K562 (cell line): ENCODE measurements at regions not wholly inside any gene's neighbourhood (a gene's known extent, or its start where the extent isn't known, plus 50 kb on each side); places are given as distances from the start of the nearest gene placed in this dataset.

Experiments
- ATAC-seq: fragments of 200-7000 bp; cut with Tn5 transposase; 3 replicates; pipeline ENCODE4 v1.9.1; 2020; ENCODE audit warnings: moderate library complexity
- BruUV-seq: library from RNA; stranded (reverse); fragments of 400-500 nt; replicated peaks from 2 replicates; lab custom pipeline; 2021; lab: Mats Ljungman, UMichigan
- CTCF ChIA-PET: fragments of 300-600 bp; formaldehyde crosslinking; extraction: SDS; loops from one replicate; lab custom pipeline; 2021; ENCODE audit warnings: low intra/inter-chr PET ratio; lab: Yijun Ruan, JAX
- POLR2A ChIA-PET: fragments of 300-600, 350-650 bp; sonication (Branson Sonifier 250); formaldehyde crosslinking; extraction: SDS; loops from one replicate; lab custom pipeline; 2021; ENCODE audit warnings: antibody characterized with exemption, inconsistent platforms; lab: Yijun Ruan, JAX
- DNase-seq, 4 experiments: peaks; one replicate each; pipeline versions ENCODE4 v3.0.0 to v3.0.0-alpha.2; 2011 to 2018; ENCODE audit warnings: low spot score in 3 of 4, mixed read lengths in 3 of 4; ENCODE audit errors: extremely low read depth in 1 of 4
- FAIRE-seq: peaks from 2 replicates; lab custom pipeline; 2011; peaks lifted over from hg19 to GRCh38; lab: Jason Lieb, UNC
- H2AFZ ChIP-seq: 2 replicates; pipeline ENCODE4 v1.6.0; 2011; ENCODE audit warnings: low read depth, low read length, control low read depth, inconsistent platforms
- H3K27ac ChIP-seq: fragments of 200-600 bp; 3 replicates; pipeline ENCODE4 v1.8.0; 2011; ENCODE audit warnings: low read depth, mild to moderate bottlenecking, control low read depth, inconsistent platforms, low read length, moderate library complexity, mixed read lengths; ENCODE audit errors: extremely low read depth
- H3K27me3 ChIP-seq, 2 experiments: fragments of 300-600 bp in 1 of 2; 2 replicates in 1 of 2; 3 replicates in 1 of 2; pipeline versions ENCODE4 v1.6.0 to v1.8.0; 2011; ENCODE audit warnings: inconsistent platforms in 2 of 2, low read length in 2 of 2, mild to moderate bottlenecking in 1 of 2, mixed read lengths in 1 of 2, moderate library complexity in 1 of 2; ENCODE audit not compliant: control insufficient read depth in 2 of 2, insufficient read depth in 2 of 2
- H3K36me3 ChIP-seq: fragments of 300-600 bp; 3 replicates; pipeline ENCODE4 v1.8.0; 2011; ENCODE audit warnings: mild to moderate bottlenecking, low read length, inconsistent platforms; ENCODE audit not compliant: control insufficient read depth, insufficient read depth
- H3K4me1 ChIP-seq, 2 experiments: fragments of 200-600 bp in 1 of 2; replicated peaks in 1 of 2; 2 replicates in 1 of 2; 3 replicates in 1 of 2; pipeline versions ENCODE4 v1.5.1 to v1.8.0; 2011; ENCODE audit warnings: inconsistent platforms in 2 of 2, low read length in 2 of 2, mild to moderate bottlenecking in 1 of 2, mixed read lengths in 1 of 2, moderate library complexity in 1 of 2; ENCODE audit not compliant: control insufficient read depth in 2 of 2, insufficient read depth in 2 of 2
- H3K4me2 ChIP-seq: 2 replicates; pipeline ENCODE4 v1.6.1; 2011; ENCODE audit warnings: low read length, control low read depth, inconsistent platforms, mixed read lengths; ENCODE audit not compliant: insufficient read depth
- H3K4me3 ChIP-seq: fragments of 200-600 bp; sonication (generic), shearing (Covaris generic); 2 replicates; pipeline ENCODE4 v1.5.1; 2016; ENCODE audit warnings: control low read depth, inconsistent platforms
- H3K79me2 ChIP-seq: fragments of 200-600 bp; 3 replicates; pipeline ENCODE4 v1.8.0; 2011; ENCODE audit warnings: low read length, inconsistent platforms; ENCODE audit not compliant: control insufficient read depth, insufficient read depth
- H3K9ac ChIP-seq, 2 experiments: 2 replicates each; pipeline versions ENCODE4 v1.6.0 to v1.6.1; 2011; ENCODE audit warnings: low read depth in 2 of 2, low read length in 2 of 2, control low read depth in 1 of 2, inconsistent platforms in 1 of 2, mild to moderate bottlenecking in 1 of 2, mixed read lengths in 1 of 2; ENCODE audit not compliant: insufficient read depth in 1 of 2
- H3K9me1 ChIP-seq: one replicate; pipeline ENCODE4 v1.6.0; 2011; ENCODE audit warnings: inconsistent platforms, mild to moderate bottlenecking, low read length, moderate library complexity; ENCODE audit not compliant: control insufficient read depth, insufficient read depth
- H3K9me3 ChIP-seq: replicated peaks from 2 replicates; pipeline ENCODE4 v1.5.1; 2011; ENCODE audit warnings: low read depth, low read length, inconsistent platforms; ENCODE audit not compliant: control insufficient read depth, insufficient read depth
- H4K20me1 ChIP-seq: replicated peaks from 2 replicates; pipeline ENCODE4 v1.6.1; 2011; ENCODE audit warnings: low read length, inconsistent platforms, mixed read lengths; ENCODE audit not compliant: control insufficient read depth, insufficient read depth
- ATF2 ChIP-seq: sonication (generic); formaldehyde crosslinking; IDR thresholded peaks from 2 replicates; pipeline ENCODE4 v1.8.1; 2022; ENCODE audit warnings: missing genetic modification reagents
- CHCHD3 ChIP-seq: fragments of 250-450 bp; sonication (Bioruptor Pico); IDR thresholded peaks from 2 replicates; pipeline ENCODE4 v2.1.2; 2022; ENCODE audit warnings: mild to moderate bottlenecking
- ELF1 ChIP-seq: fragments of 200-800 bp; sonication (Bioruptor generic); IDR thresholded peaks from 2 replicates; pipeline ENCODE4 v1.6.1; 2016; ENCODE audit warnings: missing genetic modification characterization, missing compliant biosample characterization
- HDAC6 ChIP-seq: IDR thresholded peaks from 2 replicates; pipeline ENCODE4 v1.6.1; 2012; ENCODE audit warnings: low read depth, mild to moderate bottlenecking, control low read depth, inconsistent platforms, low read length, moderate library complexity
- HMBOX1 ChIP-seq: sonication (generic); IDR thresholded peaks from 2 replicates; pipeline ENCODE4 v1.6.1; 2016
- LARP7 ChIP-seq: fragments of 450-650 bp; IDR thresholded peaks from 2 replicates; pipeline ENCODE4 v1.6.1; 2016
- MED1 ChIP-seq: sonication (generic); formaldehyde crosslinking; IDR thresholded peaks from 2 replicates; pipeline ENCODE4 v1.8.1; 2023; ENCODE audit warnings: missing genetic modification reagents, borderline replicate concordance
- MYBL2 ChIP-seq, 2 experiments: fragments of 450-650 bp in 1 of 2; sonication (generic) in 1 of 2; formaldehyde crosslinking in 1 of 2; IDR thresholded peaks; 2 replicates each; pipeline versions ENCODE4 v1.6.1 to v1.8.1; 2017 to 2022; ENCODE audit warnings: borderline replicate concordance in 1 of 2, inconsistent platforms in 1 of 2, low read depth in 1 of 2, mild to moderate bottlenecking in 1 of 2, missing genetic modification reagents in 1 of 2, moderate library complexity in 1 of 2
- NR2C1 ChIP-seq, 2 experiments: fragments of 450-650 bp; IDR thresholded peaks; 2 replicates each; pipeline ENCODE4 v1.6.1; 2017; ENCODE audit warnings: mild to moderate bottlenecking in 2 of 2, antibody characterized with exemption in 1 of 2, inconsistent platforms in 1 of 2, missing compliant biosample characterization in 1 of 2, missing genetic modification characterization in 1 of 2
- TAF9B ChIP-seq: fragments of 450-650 bp; IDR thresholded peaks from 2 replicates; pipeline ENCODE4 v1.6.1; 2018; ENCODE audit warnings: mild to moderate bottlenecking; ENCODE audit not compliant: partially characterized antibody
- THAP7 ChIP-seq: fragments of 250-450 bp; sonication (Bioruptor Pico); IDR thresholded peaks from 2 replicates; pipeline ENCODE4 v1.5.0; 2021
- TSHZ1 ChIP-seq: fragments of 250-450 bp; sonication (Bioruptor Pico); IDR thresholded peaks from 2 replicates; pipeline ENCODE4 v1.4.0; 2020; ENCODE audit warnings: mild to moderate bottlenecking, moderate library complexity
- ZKSCAN1 ChIP-seq: fragments of 150-350 bp; IDR thresholded peaks from 2 replicates; pipeline ENCODE4 v1.6.1; 2016; ENCODE audit warnings: low read depth, low read length
- ZZZ3 ChIP-seq: fragments of 450-650 bp; IDR thresholded peaks from 2 replicates; pipeline ENCODE4 v1.6.1; 2016; ENCODE audit warnings: antibody characterized with exemption, mild to moderate bottlenecking, moderate library complexity
- WGBS: fragments of 100-300 bp; shearing (Covaris generic); methylation state at CpG from one replicate; pipeline ENCODE4 v1.1.6; 2016; ENCODE audit warnings: low coverage, mixed read lengths; ENCODE audit not compliant: insufficient coverage; ENCODE audit errors: missing lambda C conversion rate; 5-methylcytosine and 5-hydroxymethylcytosine counted together
- in situ Hi-C: fragments of 300-500 bp; cut with MboI; formaldehyde crosslinking; loops from 4 replicates; pipeline ENCODE4 v1.15.0; 2018; ENCODE audit warnings: inconsistent platforms, mixed read lengths
- intact Hi-C: fragments of 100-400 bp; cut with micrococcal nuclease; formaldehyde crosslinking; loops from 2 replicates; pipeline ENCODE4 v1.14.2; 2022

GRCh38 chr4:26060286-26060685 is 146.3 kb downstream of the SMIM20 start:
- no TSS peak for BruUV-seq
- H3K9ac ChIP-seq = no peak overlapping the region
- FAIRE-seq (no peak), ATAC-seq (no peak), DNase-seq (no peak)
- no peak for TF ChIP-seq TAF9B
- no peak for TF ChIP-seq HDAC6
- TF ChIP-seq THAP7 = no peak
- TF ChIP-seq MYBL2 (IDR thresholded peaks at IDR 0.05; ENCODE audit: low read depth) = no peak
- TF ChIP-seq MYBL2 (CRISPR knock-in tag; IDR thresholded peaks at IDR 0.05; ENCODE audit: borderline replicate concordance) = no peak
- TF ChIP-seq ATF2 (CRISPR knock-in tag) = no peak
- TF ChIP-seq LARP7 = no peak
- TF ChIP-seq TSHZ1 (CRISPR knock-in tag) = no peak
- no peak for TF ChIP-seq ELF1 (tag)
- no peak for TF ChIP-seq ZZZ3
- no peak for TF ChIP-seq HMBOX1
- no peak for TF ChIP-seq MED1
- TF ChIP-seq ZKSCAN1 = no peak
- TF ChIP-seq CHCHD3 (CRISPR knock-in tag) = no peak
- no peak for TF ChIP-seq NR2C1 (IDR thresholded peaks at IDR 0.05)
- TF ChIP-seq NR2C1 (tag; IDR thresholded peaks at IDR 0.05) = no peak
- in situ Hi-C loops (loop anchor here (25.0 kb wide), 1 partner anchor 352 kb away; no protein-coding TSS in a partner anchor), intact Hi-C loops (no loop called here)
- no peaks in the 10 kb centered on the region for H3K79me2 ChIP-seq
- H3K4me3 ChIP-seq = no peak overlapping the region
- peaks cover 0 to 12% of the 10 kb centered on the region in 2 experiments; a peak in 1 of 5 replicates for H3K27me3 ChIP-seq
- no peaks in the 10 kb centered on the region for H3K36me3 ChIP-seq
- ChIA-PET CTCF (interaction anchor here (1.5 kb wide), 2 partner anchors 350 to 660 kb away, joined by 4 to 8 read pairs; no protein-coding TSS in a partner anchor), POLR2A (interaction anchor here (0.6 kb wide), 1 partner anchor 340 kb away, joined by 3 read pairs; no protein-coding TSS in a partner anchor)
- H3K9me1 ChIP-seq = no peaks in the 10 kb centered on the region
- no peak overlapping the region for H3K27ac ChIP-seq
- no peak overlapping the region for H2AFZ ChIP-seq
- 0% methylated on average over 3 of the region's 3 CpGs for WGBS
- no peaks in the 10 kb centered on the region for H4K20me1 ChIP-seq
- no peaks in the 10 kb centered on the region for H3K9me3 ChIP-seq
- H3K4me2 ChIP-seq = no peak overlapping the region
- peaks cover 0 to 7% of the 10 kb centered on the region in 2 experiments; a peak in 1 of 5 replicates for H3K4me1 ChIP-seq
